NOMO-1 (cell line): ENCODE measurements at regions not wholly inside any gene's neighbourhood (a gene's known extent, or its start where the extent isn't known, plus 50 kb on each side); places are given as distances from the start of the nearest gene placed in this dataset.
"Not testable (repeated sequence)": the region's sequence is repeated elsewhere in the genome, so short reads cannot be mapped to it uniquely, and the experiment has no call there.

Source experiments
- DNase-seq, 2 experiments: peaks; one replicate each; lab custom pipeline; 2025; ENCODE audit not compliant: unreplicated experiment in 2 of 2; lab: John Stamatoyannopoulos, UW

- not testable (repeated sequence) for DNase-seq
Measured at GRCh38 chr13:109264603-109265437, 521.6 kb downstream of the IRS2 start.

- not testable (repeated sequence) for DNase-seq
Measured at GRCh38 chr13:109257761-109258157, 528.6 kb downstream of the IRS2 start.
